ENCODE measurements at regions not wholly inside any gene's neighbourhood (a gene's known extent, or its start where the extent isn't known, plus 50 kb on each side); places are given as distances from the start of the nearest gene placed in this dataset.

- no peak for DNase-seq
- H3K27ac Mint-ChIP-seq: no peak overlapping the region
- WGBS (ENCODE audit: insufficient coverage): 100% methylated on average over 2 of the region's 3 CpGs
These were observed 397.2 kb upstream of the SMIM21 start for GRCh38 chr18:75824661-75825060.

GRCh38 chr18:75823471-75823870, 396.0 kb upstream of the SMIM21 start:
- H3K36me3 Mint-ChIP-seq: no peaks in the 10 kb centered on the region
- 60% methylated on average over 1 of the region's 2 CpGs for WGBS (ENCODE audit: insufficient coverage)
- no peaks in the 10 kb centered on the region for H3K79me2 ChIP-seq (ENCODE audit: insufficient read depth, low read length)
- no peak overlapping the region for H3K9ac ChIP-seq (ENCODE audit: insufficient read depth, low read length, poor library complexity, severe bottlenecking)
- no peak overlapping the region for H2AFZ ChIP-seq (ENCODE audit: insufficient read depth, low read depth, low read length, poor library complexity, severe bottlenecking)
- H3K36me3 ChIP-seq (replicated peaks in 1 of 2; ENCODE audit: control insufficient read depth in 1 of 2, insufficient read depth in 2 of 2, low read length in 2 of 2): no peaks in the 10 kb centered on the region
- peaks cover 0 to 1% (median 0%) of the 10 kb centered on the region in 3 donors for H3K27me3 Mint-ChIP-seq (ENCODE audit: low read depth in 3 of 3)
- H3K27me3 ChIP-seq (ENCODE audit: control insufficient read depth in 2 of 2, insufficient read depth in 2 of 2, low read length in 2 of 2): no peaks in the 10 kb centered on the region
- intact Hi-C loops (cut with micrococcal nuclease): no loop called here
- H3K9me3 Mint-ChIP-seq: peaks cover 0 to 8% (median 4%) of the 10 kb centered on the region in 7 donors
- no peak overlapping the region for H3K4me2 ChIP-seq (replicated peaks; ENCODE audit: extremely low read depth, low read length, poor library complexity, severe bottlenecking)
- TF ChIP-seq CTCF (IDR thresholded peaks at IDR 0.05): no peak
- H3K27ac ChIP-seq (ENCODE audit: low read depth in 1 of 2, low read length in 2 of 2): no peak overlapping the region
- H3K4me3 ChIP-seq (replicated peaks in 1 of 3; ENCODE audit: low read depth in 2 of 3, low read length in 3 of 3): no peak overlapping the region
- DNase-seq: no peak
- H4K20me1 ChIP-seq (ENCODE audit: insufficient read depth, low read length): no peaks in the 10 kb centered on the region
- no peaks in the 10 kb centered on the region for H3K4me1 ChIP-seq (ENCODE audit: control insufficient read depth in 1 of 2, insufficient read depth in 2 of 2, low read length in 2 of 2)
- no peaks in the 10 kb centered on the region for H3K9me3 ChIP-seq (replicated peaks in 1 of 2; ENCODE audit: control insufficient read depth in 1 of 2, insufficient read depth in 1 of 2, low read length in 2 of 2)
- H3K4me3 Mint-ChIP-seq: no peak overlapping the region
- no peaks in the 10 kb centered on the region for H3K4me1 Mint-ChIP-seq
- H3K27ac Mint-ChIP-seq: no peak overlapping the region

More at GRCh38 chr18:75824661-75825060, 397.2 kb upstream of the SMIM21 start:
- no peak overlapping the region for H3K4me3 ChIP-seq (replicated peaks in 1 of 3; ENCODE audit: low read depth in 2 of 3, low read length in 3 of 3)
- Mint-ChIP-seq H3K36me3 (no peaks in the 10 kb centered on the region), H3K4me3 (no peak overlapping the region), H3K4me1 (no peaks in the 10 kb centered on the region), H3K27me3 (ENCODE audit: low read depth in 3 of 3) (no peaks in the 10 kb centered on the region), H3K9me3 (peaks cover 0 to 6% (median 4%) of the 10 kb centered on the region in 7 donors)
- intact Hi-C loops (cut with micrococcal nuclease): no loop called here
- H3K27ac ChIP-seq (ENCODE audit: low read depth in 1 of 2, low read length in 2 of 2): no peak overlapping the region
- no peak overlapping the region for H3K9ac ChIP-seq (ENCODE audit: insufficient read depth, low read length, poor library complexity, severe bottlenecking)
- H3K36me3 ChIP-seq (replicated peaks in 1 of 2; ENCODE audit: control insufficient read depth in 1 of 2, insufficient read depth in 2 of 2, low read length in 2 of 2): no peaks in the 10 kb centered on the region
- TF ChIP-seq CTCF (IDR thresholded peaks at IDR 0.05): no peak
- no peaks in the 10 kb centered on the region for H3K27me3 ChIP-seq (ENCODE audit: control insufficient read depth in 2 of 2, insufficient read depth in 2 of 2, low read length in 2 of 2)
- no peaks in the 10 kb centered on the region for H3K79me2 ChIP-seq (ENCODE audit: insufficient read depth, low read length)
- no peaks in the 10 kb centered on the region for H3K4me1 ChIP-seq (ENCODE audit: control insufficient read depth in 1 of 2, insufficient read depth in 2 of 2, low read length in 2 of 2)
- H3K4me2 ChIP-seq (replicated peaks; ENCODE audit: extremely low read depth, low read length, poor library complexity, severe bottlenecking): no peak overlapping the region
- no peak overlapping the region for H2AFZ ChIP-seq (ENCODE audit: insufficient read depth, low read depth, low read length, poor library complexity, severe bottlenecking)
- H4K20me1 ChIP-seq (ENCODE audit: insufficient read depth, low read length): no peaks in the 10 kb centered on the region
- H3K9me3 ChIP-seq (replicated peaks in 1 of 2; ENCODE audit: control insufficient read depth in 1 of 2, insufficient read depth in 1 of 2, low read length in 2 of 2): no peaks in the 10 kb centered on the region
